K562 (cell line): ENCODE measurements at regions not wholly inside any gene's neighbourhood (a gene's known extent, or its start where the extent isn't known, plus 50 kb on each side); places are given as distances from the start of the nearest gene placed in this dataset.

Experiments used
- ATAC-seq: fragments of 200-7000 bp; cut with Tn5 transposase; 3 replicates; pipeline ENCODE4 v1.9.1; 2020; ENCODE audit warnings: moderate library complexity
- BruUV-seq: library from RNA; stranded (reverse); fragments of 400-500 nt; replicated peaks from 2 replicates; lab custom pipeline; 2021; lab: Mats Ljungman, UMichigan
- CTCF ChIA-PET: fragments of 300-600 bp; formaldehyde crosslinking; extraction: SDS; loops from one replicate; lab custom pipeline; 2021; ENCODE audit warnings: low intra/inter-chr PET ratio; lab: Yijun Ruan, JAX
- POLR2A ChIA-PET: fragments of 300-600, 350-650 bp; sonication (Branson Sonifier 250); formaldehyde crosslinking; extraction: SDS; loops from one replicate; lab custom pipeline; 2021; ENCODE audit warnings: antibody characterized with exemption, inconsistent platforms; lab: Yijun Ruan, JAX
- DNase-seq, 4 experiments: peaks; one replicate each; pipeline versions ENCODE4 v3.0.0 to v3.0.0-alpha.2; 2011 to 2018; ENCODE audit warnings: low spot score in 3 of 4, mixed read lengths in 3 of 4; ENCODE audit errors: extremely low read depth in 1 of 4
- FAIRE-seq: peaks from 2 replicates; lab custom pipeline; 2011; peaks lifted over from hg19 to GRCh38; lab: Jason Lieb, UNC
- H2AFZ ChIP-seq: 2 replicates; pipeline ENCODE4 v1.6.0; 2011; ENCODE audit warnings: low read depth, low read length, control low read depth, inconsistent platforms
- H3K27ac ChIP-seq: fragments of 200-600 bp; 3 replicates; pipeline ENCODE4 v1.8.0; 2011; ENCODE audit warnings: low read depth, mild to moderate bottlenecking, control low read depth, inconsistent platforms, low read length, moderate library complexity, mixed read lengths; ENCODE audit errors: extremely low read depth
- H3K27me3 ChIP-seq, 2 experiments: fragments of 300-600 bp in 1 of 2; 2 replicates in 1 of 2; 3 replicates in 1 of 2; pipeline versions ENCODE4 v1.6.0 to v1.8.0; 2011; ENCODE audit warnings: inconsistent platforms in 2 of 2, low read length in 2 of 2, mild to moderate bottlenecking in 1 of 2, mixed read lengths in 1 of 2, moderate library complexity in 1 of 2; ENCODE audit not compliant: control insufficient read depth in 2 of 2, insufficient read depth in 2 of 2
- H3K36me3 ChIP-seq: fragments of 300-600 bp; 3 replicates; pipeline ENCODE4 v1.8.0; 2011; ENCODE audit warnings: mild to moderate bottlenecking, low read length, inconsistent platforms; ENCODE audit not compliant: control insufficient read depth, insufficient read depth
- H3K4me1 ChIP-seq, 2 experiments: fragments of 200-600 bp in 1 of 2; replicated peaks in 1 of 2; 2 replicates in 1 of 2; 3 replicates in 1 of 2; pipeline versions ENCODE4 v1.5.1 to v1.8.0; 2011; ENCODE audit warnings: inconsistent platforms in 2 of 2, low read length in 2 of 2, mild to moderate bottlenecking in 1 of 2, mixed read lengths in 1 of 2, moderate library complexity in 1 of 2; ENCODE audit not compliant: control insufficient read depth in 2 of 2, insufficient read depth in 2 of 2
- H3K4me2 ChIP-seq: 2 replicates; pipeline ENCODE4 v1.6.1; 2011; ENCODE audit warnings: low read length, control low read depth, inconsistent platforms, mixed read lengths; ENCODE audit not compliant: insufficient read depth
- H3K4me3 ChIP-seq: fragments of 200-600 bp; sonication (generic), shearing (Covaris generic); 2 replicates; pipeline ENCODE4 v1.5.1; 2016; ENCODE audit warnings: control low read depth, inconsistent platforms
- H3K79me2 ChIP-seq: fragments of 200-600 bp; 3 replicates; pipeline ENCODE4 v1.8.0; 2011; ENCODE audit warnings: low read length, inconsistent platforms; ENCODE audit not compliant: control insufficient read depth, insufficient read depth
- H3K9ac ChIP-seq, 2 experiments: 2 replicates each; pipeline versions ENCODE4 v1.6.0 to v1.6.1; 2011; ENCODE audit warnings: low read depth in 2 of 2, low read length in 2 of 2, control low read depth in 1 of 2, inconsistent platforms in 1 of 2, mild to moderate bottlenecking in 1 of 2, mixed read lengths in 1 of 2; ENCODE audit not compliant: insufficient read depth in 1 of 2
- H3K9me1 ChIP-seq: one replicate; pipeline ENCODE4 v1.6.0; 2011; ENCODE audit warnings: inconsistent platforms, mild to moderate bottlenecking, low read length, moderate library complexity; ENCODE audit not compliant: control insufficient read depth, insufficient read depth
- H3K9me3 ChIP-seq: replicated peaks from 2 replicates; pipeline ENCODE4 v1.5.1; 2011; ENCODE audit warnings: low read depth, low read length, inconsistent platforms; ENCODE audit not compliant: control insufficient read depth, insufficient read depth
- H4K20me1 ChIP-seq: replicated peaks from 2 replicates; pipeline ENCODE4 v1.6.1; 2011; ENCODE audit warnings: low read length, inconsistent platforms, mixed read lengths; ENCODE audit not compliant: control insufficient read depth, insufficient read depth
- ESRRB ChIP-seq: fragments of 250-450 bp; sonication (Bioruptor Pico); IDR thresholded peaks from 2 replicates; pipeline ENCODE4 v1.5.0; 2020; ENCODE audit warnings: mild to moderate bottlenecking, moderate library complexity, borderline replicate concordance
- HLTF ChIP-seq: fragments of 450-650 bp; IDR thresholded peaks from 2 replicates; pipeline ENCODE4 v1.6.1; 2016
- HMGN3 ChIP-seq: IDR thresholded peaks from 2 replicates; pipeline ENCODE4 v1.6.1; 2011; ENCODE audit warnings: borderline replicate concordance, low read depth, mild to moderate bottlenecking, mixed read lengths, low read length; ENCODE audit not compliant: insufficient read length; ENCODE audit errors: extremely low read depth
- HNRNPK ChIP-seq: fragments of 200-400 bp; formaldehyde crosslinking; IDR thresholded peaks from one replicate; pipeline ENCODE4 v1.6.1; 2018; ENCODE audit warnings: mild to moderate bottlenecking, low read depth, low read length; ENCODE audit not compliant: poor library complexity, severe bottlenecking
- HNRNPUL1 ChIP-seq: fragments of 200-400 bp; formaldehyde crosslinking; IDR thresholded peaks from 2 replicates; pipeline ENCODE4 v1.6.1; 2017; ENCODE audit warnings: low read length
- ILF3 ChIP-seq: fragments of 450-650 bp; IDR thresholded peaks from 2 replicates; pipeline ENCODE4 v1.6.1; 2018; ENCODE audit warnings: antibody characterized with exemption, mild to moderate bottlenecking, moderate library complexity, borderline replicate concordance
- KLF1 ChIP-seq: fragments of 450-650 bp; IDR thresholded peaks from 2 replicates; pipeline ENCODE4 v1.6.1; 2016; ENCODE audit warnings: missing genetic modification characterization, missing compliant biosample characterization
- RBM15 ChIP-seq: fragments of 200-400 bp; formaldehyde crosslinking; IDR thresholded peaks from 2 replicates; pipeline ENCODE4 v1.6.1; 2018; ENCODE audit warnings: mild to moderate bottlenecking, low read length, moderate library complexity; ENCODE audit not compliant: insufficient read depth
- RFX1 ChIP-seq: fragments of 450-650 bp; IDR thresholded peaks from 2 replicates; pipeline ENCODE4 v1.6.1; 2016; ENCODE audit warnings: mild to moderate bottlenecking, moderate library complexity
- ZKSCAN8 ChIP-seq: fragments of 200-800 bp; sonication (Bioruptor generic); IDR thresholded peaks from 2 replicates; pipeline ENCODE4 v1.6.1; 2016; ENCODE audit warnings: missing genetic modification characterization, missing compliant biosample characterization
- ZNF586 ChIP-seq: fragments of 450-650 bp; formaldehyde crosslinking; conservative IDR thresholded peaks from 2 replicates; pipeline ENCODE4 v1.4.0; 2020; ENCODE audit warnings: mild to moderate bottlenecking, moderate library complexity
- WGBS: fragments of 100-300 bp; shearing (Covaris generic); methylation state at CpG from one replicate; pipeline ENCODE4 v1.1.6; 2016; ENCODE audit warnings: low coverage, mixed read lengths; ENCODE audit not compliant: insufficient coverage; ENCODE audit errors: missing lambda C conversion rate; 5-methylcytosine and 5-hydroxymethylcytosine counted together
- in situ Hi-C: fragments of 300-500 bp; cut with MboI; formaldehyde crosslinking; loops from 4 replicates; pipeline ENCODE4 v1.15.0; 2018; ENCODE audit warnings: inconsistent platforms, mixed read lengths
- intact Hi-C: fragments of 100-400 bp; cut with micrococcal nuclease; formaldehyde crosslinking; loops from 2 replicates; pipeline ENCODE4 v1.14.2; 2022
- TF ChIP-seq, protein P1 (sequence below): fragments of 450-650 bp; formaldehyde crosslinking; IDR thresholded peaks from 2 replicates; pipeline ENCODE4 v1.4.0; 2020; ENCODE audit warnings: mild to moderate bottlenecking, moderate library complexity
- TF ChIP-seq, protein P2 (sequence below), 2 experiments: fragments of 450-650 bp; conservative IDR thresholded peaks; 2 replicates each; pipeline ENCODE4 v1.6.1; 2017; ENCODE audit warnings: mild to moderate bottlenecking in 2 of 2, moderate library complexity in 2 of 2

DNA sequence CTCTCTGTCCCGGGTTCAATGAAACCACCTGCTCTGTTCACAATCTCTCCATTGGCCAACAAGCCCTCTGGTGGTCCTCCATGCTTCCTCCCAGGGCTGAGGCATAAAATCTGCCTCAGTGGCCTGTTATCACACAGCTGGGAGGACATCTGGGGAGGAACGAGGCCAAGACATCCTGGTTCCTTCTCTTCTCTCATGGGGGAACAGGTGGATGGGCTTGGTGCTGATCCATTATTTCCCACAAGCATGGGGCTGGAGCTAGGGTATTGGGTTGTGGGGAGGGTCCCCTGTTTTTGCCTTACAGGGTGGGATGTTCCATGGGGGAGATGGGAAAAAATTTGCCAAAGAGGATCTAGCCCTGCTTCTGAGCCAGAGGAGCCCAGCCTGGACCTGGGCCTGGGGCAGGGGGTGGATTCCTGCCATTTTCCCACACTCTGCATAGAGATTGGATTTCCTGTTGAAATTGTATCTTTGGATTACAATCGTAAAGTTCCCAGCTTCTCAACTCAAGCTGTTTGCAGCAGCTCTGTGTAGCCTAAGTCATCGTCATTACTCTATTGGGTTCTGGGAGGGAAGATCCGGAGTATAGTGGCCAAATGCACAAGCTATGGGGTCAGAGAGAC is 124.7 kb downstream of the NAV1 start:
- no peaks in the 10 kb centered on the region for H3K79me2 ChIP-seq
- 39% methylated on average over 5 of the region's 5 CpGs for WGBS
- no peak overlapping the region for H3K9ac ChIP-seq
- H3K4me3 ChIP-seq: no peak overlapping the region
- H3K36me3 ChIP-seq: no peaks in the 10 kb centered on the region
- no peaks in the 10 kb centered on the region for H3K4me1 ChIP-seq
- BruUV-seq: no TSS peak
- ChIA-PET POLR2A (interaction anchor here (0.6 to 3.2 kb wide), 7 partner anchors 10 to 201 kb away, joined by 3 to 10 read pairs (median 3); no protein-coding TSS in a partner anchor), CTCF (no interaction called here)
- H2AFZ ChIP-seq: no peak overlapping the region
- H3K27me3 ChIP-seq: peaks cover 0 to 26% of the 10 kb centered on the region in 2 experiments; a peak in 2 of 5 replicates
- H3K9me1 ChIP-seq: no peaks in the 10 kb centered on the region
- H3K4me2 ChIP-seq: no peak overlapping the region
- H3K9me3 ChIP-seq: no peaks in the 10 kb centered on the region
- in situ Hi-C loops (no loop called here), intact Hi-C loops (no loop called here)
- H4K20me1 ChIP-seq: peaks cover 8% of the 10 kb centered on the region; the same call in 1 of the 2 replicates
- no peak overlapping the region for H3K27ac ChIP-seq
- FAIRE-seq (no peak), ATAC-seq (no peak), DNase-seq (no peak)
- TF ChIP-seq HMGN3 (no peak), ESRRB (no peak), RBM15 (no peak), ZNF586 (CRISPR knock-in tag) (no peak), HNRNPUL1 (no peak), RFX1 (no peak), KLF1 (tag) (no peak), ILF3 (no peak), HLTF (no peak), ZKSCAN8 (CRISPR knock-in tag) (no peak), HNRNPK (no peak)
- TF ChIP-seq, protein P1, sequence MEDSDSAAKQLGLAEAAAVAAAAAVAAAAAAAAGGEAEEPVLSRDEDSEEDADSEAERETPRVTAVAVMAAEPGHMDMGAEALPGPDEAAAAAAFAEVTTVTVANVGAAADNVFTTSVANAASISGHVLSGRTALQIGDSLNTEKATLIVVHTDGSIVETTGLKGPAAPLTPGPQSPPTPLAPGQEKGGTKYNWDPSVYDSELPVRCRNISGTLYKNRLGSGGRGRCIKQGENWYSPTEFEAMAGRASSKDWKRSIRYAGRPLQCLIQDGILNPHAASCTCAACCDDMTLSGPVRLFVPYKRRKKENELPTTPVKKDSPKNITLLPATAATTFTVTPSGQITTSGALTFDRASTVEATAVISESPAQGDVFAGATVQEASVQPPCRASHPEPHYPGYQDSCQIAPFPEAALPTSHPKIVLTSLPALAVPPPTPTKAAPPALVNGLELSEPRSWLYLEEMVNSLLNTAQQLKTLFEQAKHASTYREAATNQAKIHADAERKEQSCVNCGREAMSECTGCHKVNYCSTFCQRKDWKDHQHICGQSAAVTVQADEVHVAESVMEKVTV (CRISPR knock-in tag): no peak
- TF ChIP-seq, protein P2, sequence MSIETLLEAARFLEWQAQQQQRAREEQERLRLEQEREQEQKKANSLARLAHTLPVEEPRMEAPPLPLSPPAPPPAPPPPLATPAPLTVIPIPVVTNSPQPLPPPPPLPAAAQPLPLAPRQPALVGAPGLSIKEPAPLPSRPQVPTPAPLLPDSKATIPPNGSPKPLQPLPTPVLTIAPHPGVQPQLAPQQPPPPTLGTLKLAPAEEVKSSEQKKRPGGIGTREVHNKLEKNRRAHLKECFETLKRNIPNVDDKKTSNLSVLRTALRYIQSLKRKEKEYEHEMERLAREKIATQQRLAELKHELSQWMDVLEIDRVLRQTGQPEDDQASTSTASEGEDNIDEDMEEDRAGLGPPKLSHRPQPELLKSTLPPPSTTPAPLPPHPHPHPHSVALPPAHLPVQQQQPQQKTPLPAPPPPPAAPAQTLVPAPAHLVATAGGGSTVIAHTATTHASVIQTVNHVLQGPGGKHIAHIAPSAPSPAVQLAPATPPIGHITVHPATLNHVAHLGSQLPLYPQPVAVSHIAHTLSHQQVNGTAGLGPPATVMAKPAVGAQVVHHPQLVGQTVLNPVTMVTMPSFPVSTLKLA (conservative IDR thresholded peaks at IDR 0.05): no peak
